ENCODE measurements at regions not wholly inside any gene's neighbourhood (a gene's known extent, or its start where the extent isn't known, plus 50 kb on each side); places are given as distances from the start of the nearest gene placed in this dataset.

- in situ Hi-C loops (cut with MboI; ENCODE audit: low pct_unique_long_range_greater_than_20kb, low sequenced_read_pairs, unreplicated experiment) = no loop called here
These were observed 62.1 kb upstream of the CTLA4 start for GRCh38 chr2:203805486-203805838.

GRCh38 chr2:203806761-203807160 lies 60.8 kb upstream of the CTLA4 start:
- no peak for DNase-seq (ENCODE audit: low spot score)
- in situ Hi-C loops (cut with MboI; ENCODE audit: low pct_unique_long_range_greater_than_20kb, low sequenced_read_pairs, unreplicated experiment) = no loop called here
- no peak for TF ChIP-seq CTCF (IDR thresholded peaks at IDR 0.05; ENCODE audit: extremely low read depth, insufficient read depth, missing control alignments)

More at GRCh38 chr2:203805486-203805838, 62.1 kb upstream of the CTLA4 start:
- no peak for DNase-seq (ENCODE audit: low spot score)
- no peak for TF ChIP-seq CTCF (IDR thresholded peaks at IDR 0.05; ENCODE audit: extremely low read depth, insufficient read depth, missing control alignments)

DNA sequence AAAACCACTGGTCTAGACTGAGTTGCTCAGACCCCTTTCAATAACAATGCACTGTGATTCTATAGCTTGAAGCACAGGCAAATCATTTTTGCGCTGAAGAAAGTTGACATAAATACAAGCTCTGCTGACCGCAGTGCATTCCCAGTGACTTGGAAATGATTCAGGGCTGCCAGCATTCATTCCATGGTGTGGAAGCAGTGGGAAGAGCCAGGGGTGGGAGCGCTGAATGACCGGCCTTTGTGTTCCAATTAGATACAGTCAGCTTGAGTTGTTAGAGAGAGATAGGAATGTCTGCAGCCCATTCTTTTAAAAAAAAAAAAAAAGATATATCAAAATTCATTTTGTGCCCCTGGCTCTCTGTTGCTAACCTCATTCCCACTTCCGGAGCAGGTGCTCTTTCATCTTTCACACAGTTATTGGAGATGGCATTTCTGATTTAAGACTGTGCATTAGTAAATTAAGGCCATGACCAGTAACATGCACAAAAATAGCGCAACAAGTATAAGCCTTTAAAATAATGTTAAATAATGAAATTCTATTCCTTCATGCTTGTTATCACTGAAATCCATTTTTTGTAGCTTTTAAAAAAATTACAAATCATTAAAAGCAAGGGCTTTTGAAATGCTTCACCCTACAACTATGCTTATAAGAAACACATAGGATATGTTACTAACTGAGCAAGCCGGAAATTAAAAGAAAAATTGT lies 59.4 kb upstream of the CTLA4 start:
- DNase-seq (ENCODE audit: low spot score) = no peak
- in situ Hi-C loops (cut with MboI; ENCODE audit: low pct_unique_long_range_greater_than_20kb, low sequenced_read_pairs, unreplicated experiment) = no loop called here
- TF ChIP-seq CTCF (IDR thresholded peaks at IDR 0.05; ENCODE audit: extremely low read depth, insufficient read depth, missing control alignments) = no peak

- DNase-seq (ENCODE audit: low spot score) = no peak
- in situ Hi-C loops (cut with MboI; ENCODE audit: low pct_unique_long_range_greater_than_20kb, low sequenced_read_pairs, unreplicated experiment) = no loop called here
- TF ChIP-seq CTCF (IDR thresholded peaks at IDR 0.05; ENCODE audit: extremely low read depth, insufficient read depth, missing control alignments) = no peak
These were observed 58.5 kb upstream of the CTLA4 start for GRCh38 chr2:203809084-203809521.

GRCh38 chr2:203809991-203810510 lies 57.5 kb upstream of the CTLA4 start:
- in situ Hi-C loops (cut with MboI; ENCODE audit: low pct_unique_long_range_greater_than_20kb, low sequenced_read_pairs, unreplicated experiment) = loop anchor here (5.0 kb wide), 1 partner anchor 328 kb away; no protein-coding TSS in a partner anchor
- TF ChIP-seq CTCF (IDR thresholded peaks at IDR 0.05; ENCODE audit: extremely low read depth, insufficient read depth, missing control alignments) = no peak
- DNase-seq (ENCODE audit: low spot score) = no peak

DNA sequence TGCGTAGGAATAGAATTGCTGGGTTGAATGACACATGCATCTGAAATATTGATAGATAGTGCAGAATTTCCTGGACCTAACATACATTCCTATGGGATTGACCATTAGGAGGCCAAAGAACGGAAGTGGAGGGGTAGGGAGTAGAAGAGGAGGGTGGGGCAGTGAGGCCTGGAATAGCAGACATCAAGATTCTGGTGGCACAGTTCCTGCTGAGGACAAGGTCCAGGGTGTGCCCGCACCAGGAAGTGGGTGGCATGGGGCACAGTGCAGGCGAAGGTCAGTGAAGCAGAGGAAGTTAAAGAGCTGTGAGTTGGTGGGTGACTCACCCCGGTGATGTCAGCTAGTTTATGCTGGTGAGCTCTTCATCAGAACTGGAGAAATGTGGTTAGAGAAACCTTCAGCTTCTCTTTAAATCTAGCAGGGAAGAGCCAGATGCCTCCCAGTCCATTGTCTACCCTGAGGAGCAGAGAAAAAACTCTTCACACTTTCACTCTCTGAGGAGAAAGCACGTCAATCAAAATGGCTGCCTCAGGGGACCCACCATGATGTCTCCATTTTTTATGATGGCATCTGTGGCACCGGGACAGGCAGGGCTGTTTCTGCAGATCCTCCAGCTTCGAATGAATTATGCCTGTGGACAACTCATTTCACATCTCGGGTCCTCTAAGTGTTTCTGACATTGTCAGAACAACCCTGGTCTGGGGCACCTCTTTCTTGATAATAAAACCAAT lies 55.9 kb upstream of the CTLA4 start:
- in situ Hi-C loops (cut with MboI; ENCODE audit: low pct_unique_long_range_greater_than_20kb, low sequenced_read_pairs, unreplicated experiment) = loop anchor here (5.0 kb wide), 1 partner anchor 329 kb away; no protein-coding TSS in a partner anchor
- no peak for TF ChIP-seq CTCF (IDR thresholded peaks at IDR 0.05; ENCODE audit: extremely low read depth, insufficient read depth, missing control alignments)
- no peak for DNase-seq (ENCODE audit: low spot score)
